MCF 10A (cell line): ENCODE measurements at regions not wholly inside any gene's neighbourhood (a gene's known extent, or its start where the extent isn't known, plus 50 kb on each side); places are given as distances from the start of the nearest gene placed in this dataset.
"Not testable (repeated sequence)": the region's sequence is repeated elsewhere in the genome, so short reads cannot be mapped to it uniquely, and the experiment has no call there.

ENCODE experiments used
- BruUV-seq: library from RNA; stranded (reverse); fragments of 400-500 nt; replicated peaks from 2 replicates; lab custom pipeline; 2021; lab: Mats Ljungman, UMichigan
- CTCF ChIA-PET: fragments of 300-600 bp; sonication (Branson Sonifier 250); formaldehyde crosslinking; extraction: SDS; loops from one replicate; lab custom pipeline; 2021; ENCODE audit warnings: antibody characterized with exemption, inconsistent platforms; lab: Yijun Ruan, JAX
- POLR2A ChIA-PET: fragments of 300-600, 350-650 bp; sonication (Branson Sonifier 250); formaldehyde crosslinking; extraction: SDS; loops from one replicate; lab custom pipeline; 2020; ENCODE audit warnings: antibody characterized with exemption, inconsistent platforms; lab: Yijun Ruan, JAX
- DNase-seq: peaks from one replicate; pipeline ENCODE4 v3.0.0-alpha.2; 2018; ENCODE audit not compliant: unreplicated experiment
- H3K27ac Mint-ChIP-seq: one replicate; pipeline ENCODE4 v1.8.0; 2022; ENCODE audit warnings: mild to moderate bottlenecking, low read depth, mixed read lengths; ENCODE audit not compliant: unreplicated experiment
- H3K27me3 Mint-ChIP-seq: one replicate; pipeline ENCODE4 v1.8.0; 2022; ENCODE audit warnings: mixed read lengths; ENCODE audit not compliant: insufficient read depth, unreplicated experiment
- H3K36me3 Mint-ChIP-seq: one replicate; pipeline ENCODE4 v1.8.0; 2022; ENCODE audit warnings: mild to moderate bottlenecking, moderate library complexity, mixed read lengths; ENCODE audit not compliant: insufficient read depth, unreplicated experiment
- H3K4me1 Mint-ChIP-seq: one replicate; pipeline ENCODE4 v1.8.0; 2022; ENCODE audit warnings: mixed read lengths; ENCODE audit not compliant: insufficient read depth, unreplicated experiment
- H3K4me3 Mint-ChIP-seq: one replicate; pipeline ENCODE4 v1.8.0; 2022; ENCODE audit warnings: mild to moderate bottlenecking, moderate library complexity, mixed read lengths; ENCODE audit not compliant: unreplicated experiment
- H3K9me3 Mint-ChIP-seq: one replicate; pipeline ENCODE4 v1.8.0; 2022; ENCODE audit warnings: mixed read lengths; ENCODE audit not compliant: unreplicated experiment
- intact Hi-C: fragments of 100-400 bp; cut with micrococcal nuclease; formaldehyde crosslinking; loops from 2 replicates; pipeline ENCODE4 v1.14.1; 2022
- TF ChIP-seq, protein P1 (sequence below): fragments of 200-600 bp; IDR thresholded peaks from one replicate; pipeline ENCODE4 v1.8.0; 2022; ENCODE audit warnings: antibody characterized with exemption, mild to moderate bottlenecking; ENCODE audit not compliant: unreplicated experiment

DNA sequence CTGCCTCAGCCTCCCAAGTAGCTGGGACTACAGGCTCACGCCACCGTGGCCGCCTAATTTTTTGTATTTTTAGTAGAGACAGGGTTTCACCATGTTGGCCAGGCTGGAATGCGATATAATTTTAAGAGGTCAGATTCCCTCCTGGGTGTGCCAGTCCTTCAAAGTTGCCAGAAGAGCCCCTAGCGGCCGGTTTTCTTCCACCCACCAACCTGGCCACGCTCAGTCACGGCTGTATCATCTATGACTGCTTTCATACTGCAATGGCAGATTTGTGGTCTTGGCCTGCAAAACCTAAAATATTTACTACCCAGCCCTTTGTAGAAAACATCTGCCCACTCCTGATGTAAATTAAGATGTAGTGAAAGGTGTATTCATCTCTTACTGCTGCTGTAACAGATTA is 117.5 kb upstream of the BASP1 start:
- intact Hi-C loops = no loop called here
- no peak for DNase-seq
- Mint-ChIP-seq H3K27me3 (no peaks in the 10 kb centered on the region), H3K9me3 (no peaks in the 10 kb centered on the region), H3K4me3 (no peak overlapping the region), H3K27ac (no peak overlapping the region), H3K36me3 (no peaks in the 10 kb centered on the region), H3K4me1 (peaks cover 5% of the 10 kb centered on the region)
- BruUV-seq = no TSS peak
- ChIA-PET POLR2A (no interaction called here), CTCF (interaction anchor here (0.6 to 0.7 kb wide), 2 partner anchors 31 to 37 kb away, joined by 4 to 5 read pairs; no protein-coding TSS in a partner anchor)
- TF ChIP-seq, protein P1, sequence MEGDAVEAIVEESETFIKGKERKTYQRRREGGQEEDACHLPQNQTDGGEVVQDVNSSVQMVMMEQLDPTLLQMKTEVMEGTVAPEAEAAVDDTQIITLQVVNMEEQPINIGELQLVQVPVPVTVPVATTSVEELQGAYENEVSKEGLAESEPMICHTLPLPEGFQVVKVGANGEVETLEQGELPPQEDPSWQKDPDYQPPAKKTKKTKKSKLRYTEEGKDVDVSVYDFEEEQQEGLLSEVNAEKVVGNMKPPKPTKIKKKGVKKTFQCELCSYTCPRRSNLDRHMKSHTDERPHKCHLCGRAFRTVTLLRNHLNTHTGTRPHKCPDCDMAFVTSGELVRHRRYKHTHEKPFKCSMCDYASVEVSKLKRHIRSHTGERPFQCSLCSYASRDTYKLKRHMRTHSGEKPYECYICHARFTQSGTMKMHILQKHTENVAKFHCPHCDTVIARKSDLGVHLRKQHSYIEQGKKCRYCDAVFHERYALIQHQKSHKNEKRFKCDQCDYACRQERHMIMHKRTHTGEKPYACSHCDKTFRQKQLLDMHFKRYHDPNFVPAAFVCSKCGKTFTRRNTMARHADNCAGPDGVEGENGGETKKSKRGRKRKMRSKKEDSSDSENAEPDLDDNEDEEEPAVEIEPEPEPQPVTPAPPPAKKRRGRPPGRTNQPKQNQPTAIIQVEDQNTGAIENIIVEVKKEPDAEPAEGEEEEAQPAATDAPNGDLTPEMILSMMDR = no peak

DNA sequence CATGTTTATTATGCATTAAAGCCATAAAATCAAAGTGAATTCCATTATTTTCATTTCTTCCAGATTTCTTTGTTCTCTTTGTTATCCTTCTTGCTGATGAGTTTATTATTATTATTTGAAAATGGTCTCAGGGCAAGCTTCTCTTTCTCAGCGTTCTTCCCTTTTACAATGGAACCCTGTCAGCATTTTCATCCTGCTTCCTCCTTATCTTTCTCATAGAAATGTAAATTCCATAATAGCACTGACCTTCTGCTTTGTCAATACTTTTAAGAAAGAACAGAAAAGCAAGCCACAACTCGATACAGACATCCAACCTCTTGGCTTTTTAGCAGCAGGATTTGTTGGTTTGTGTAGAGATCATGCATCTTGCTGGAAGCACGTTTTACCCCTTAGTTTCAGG is 114.0 kb upstream of the BASP1 start:
- no peak overlapping the region for H3K27ac Mint-ChIP-seq
- DNase-seq = no peak
- H3K36me3 Mint-ChIP-seq = no peaks in the 10 kb centered on the region
- H3K27me3 Mint-ChIP-seq = no peaks in the 10 kb centered on the region
- no TSS peak for BruUV-seq
- peaks cover 6% of the 10 kb centered on the region for H3K4me1 Mint-ChIP-seq
- ChIA-PET POLR2A (no interaction called here), CTCF (no interaction called here)
- no peaks in the 10 kb centered on the region for H3K9me3 Mint-ChIP-seq
- TF ChIP-seq, protein P1 = no peak
- no peak overlapping the region for H3K4me3 Mint-ChIP-seq
- intact Hi-C loops = no loop called here

DNA sequence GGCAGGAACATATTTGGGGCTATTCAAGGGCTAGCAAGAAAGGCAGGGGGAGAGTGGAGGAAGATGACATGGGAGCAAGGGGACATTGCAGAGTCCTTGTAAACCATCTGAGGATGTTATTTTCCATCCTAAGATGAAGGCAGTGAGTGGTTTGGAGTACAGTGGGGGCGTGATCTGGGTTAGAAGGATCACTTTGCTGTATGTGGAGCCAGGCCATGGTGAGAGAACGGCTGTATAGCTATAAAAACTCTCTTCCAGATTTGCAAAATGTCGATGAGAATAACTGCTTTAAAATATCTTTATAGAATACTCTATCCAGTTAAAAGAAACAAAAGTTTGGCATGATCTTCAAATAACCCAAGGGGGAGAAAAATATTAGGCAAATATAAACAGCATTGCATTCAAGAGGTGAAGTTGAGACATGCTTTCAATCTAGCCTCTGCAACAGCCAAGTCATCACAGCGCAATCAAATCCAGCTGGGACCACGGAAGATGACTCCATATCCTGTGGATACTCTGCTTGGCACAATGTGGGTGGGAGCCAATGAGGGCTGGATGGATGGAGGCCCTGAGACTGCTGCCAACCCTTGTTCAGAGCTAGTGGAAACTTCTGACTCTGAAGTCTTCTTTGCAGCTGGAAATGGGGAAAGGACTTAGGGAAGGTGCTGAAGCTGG is 111.5 kb upstream of the BASP1 start:
- POLR2A ChIA-PET = interaction anchor here (0.7 kb wide), 1 partner anchor 93 kb away, joined by 3 read pairs; no protein-coding TSS in a partner anchor
- Mint-ChIP-seq H3K4me3 (no peak overlapping the region), H3K4me1 (peaks cover 6% of the 10 kb centered on the region), H3K36me3 (no peaks in the 10 kb centered on the region), H3K27me3 (no peaks in the 10 kb centered on the region), H3K9me3 (no peaks in the 10 kb centered on the region), H3K27ac (no peak overlapping the region)
- intact Hi-C loops = no loop called here
- no TSS peak for BruUV-seq
- TF ChIP-seq, protein P1 = no peak
- DNase-seq = peak; percentile 41
- CTCF ChIA-PET = interaction anchor here (0.6 to 1.4 kb wide), 3 partner anchors 26 to 87 kb away, joined by 3 read pairs; no protein-coding TSS in a partner anchor

DNA sequence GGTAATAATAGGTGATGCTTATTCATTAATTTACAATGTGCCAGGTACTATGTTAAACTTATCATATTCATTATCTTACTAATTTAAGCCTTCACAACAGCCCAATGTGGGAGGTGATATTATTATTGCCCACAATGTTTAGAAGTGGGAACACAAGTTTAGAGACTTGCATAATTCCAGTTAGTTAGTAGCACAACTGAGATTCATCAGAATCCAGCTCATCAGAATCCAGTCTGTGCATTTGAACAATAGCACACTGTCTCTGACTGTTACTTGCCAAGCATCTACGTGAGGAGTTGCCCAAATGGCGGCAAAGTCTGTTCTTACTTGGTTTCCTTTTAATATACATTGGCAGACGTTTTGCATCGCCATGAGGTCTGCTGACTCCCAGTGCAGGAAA is 110.9 kb upstream of the BASP1 start:
- no peak overlapping the region for H3K4me3 Mint-ChIP-seq
- POLR2A ChIA-PET = interaction anchor here (0.7 kb wide), 1 partner anchor 94 kb away, joined by 3 read pairs; no protein-coding TSS in a partner anchor
- H3K4me1 Mint-ChIP-seq = peaks cover 6% of the 10 kb centered on the region
- intact Hi-C loops = no loop called here
- no peak overlapping the region for H3K27ac Mint-ChIP-seq
- DNase-seq = no peak
- no peaks in the 10 kb centered on the region for H3K27me3 Mint-ChIP-seq
- BruUV-seq = no TSS peak
- H3K36me3 Mint-ChIP-seq = no peaks in the 10 kb centered on the region
- no peaks in the 10 kb centered on the region for H3K9me3 Mint-ChIP-seq
- TF ChIP-seq, protein P1 = no peak
- CTCF ChIA-PET = interaction anchor here (0.6 to 1.4 kb wide), 2 partner anchors 26 to 86 kb away, joined by 3 read pairs; no protein-coding TSS in a partner anchor

DNA sequence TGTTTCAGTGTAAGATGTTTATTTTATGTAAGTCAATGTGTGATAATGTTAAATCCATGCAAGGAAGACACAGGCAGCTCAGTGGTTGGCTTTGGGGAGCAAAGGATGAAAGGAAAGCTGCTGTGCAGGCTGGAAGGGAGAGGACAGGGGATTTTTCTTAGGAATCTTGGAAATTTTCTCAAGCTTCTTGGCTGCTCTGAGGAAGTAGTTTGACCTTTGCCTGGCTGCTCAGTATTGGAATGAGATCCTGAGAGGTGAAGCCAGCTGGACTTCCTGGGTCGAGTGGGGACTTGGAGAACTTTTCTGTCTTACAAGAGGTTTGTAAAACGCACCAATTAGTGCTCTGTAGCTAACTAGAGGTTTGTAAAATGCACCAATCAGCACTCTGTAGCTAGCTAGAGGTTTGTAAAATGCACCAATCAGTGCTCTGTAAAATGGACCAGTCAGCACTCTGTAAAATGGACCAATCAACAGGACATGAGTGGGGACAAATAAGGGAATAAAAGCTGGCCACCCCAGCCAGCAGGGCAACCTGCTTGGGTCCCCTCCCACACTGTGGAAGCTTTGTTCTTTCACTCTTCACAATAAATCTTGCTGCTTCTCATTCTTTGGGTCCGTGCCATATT is 105.2 kb upstream of the BASP1 start:
- H3K27ac Mint-ChIP-seq, H3K4me3 Mint-ChIP-seq, H3K9me3 Mint-ChIP-seq, BruUV-seq, H3K36me3 Mint-ChIP-seq, H3K27me3 Mint-ChIP-seq, DNase-seq, H3K4me1 Mint-ChIP-seq, intact Hi-C loops: not testable (repeated sequence)
- ChIA-PET POLR2A (interaction anchor here (1.1 kb wide), 1 partner anchor 42 kb away, joined by 5 read pairs; no protein-coding TSS in a partner anchor), CTCF (interaction anchor here (0.6 to 4.5 kb wide), 3 partner anchors 15 to 111 kb away, joined by 3 to 22 read pairs (median 3); no protein-coding TSS in a partner anchor)
